ENCODE measurements at regions not wholly inside any gene's neighbourhood (a gene's known extent, or its start where the extent isn't known, plus 50 kb on each side); places are given as distances from the start of the nearest gene placed in this dataset.
A peak's percentile ranks its signal among the peaks of the same experiment; 100 is the strongest.

DNA sequence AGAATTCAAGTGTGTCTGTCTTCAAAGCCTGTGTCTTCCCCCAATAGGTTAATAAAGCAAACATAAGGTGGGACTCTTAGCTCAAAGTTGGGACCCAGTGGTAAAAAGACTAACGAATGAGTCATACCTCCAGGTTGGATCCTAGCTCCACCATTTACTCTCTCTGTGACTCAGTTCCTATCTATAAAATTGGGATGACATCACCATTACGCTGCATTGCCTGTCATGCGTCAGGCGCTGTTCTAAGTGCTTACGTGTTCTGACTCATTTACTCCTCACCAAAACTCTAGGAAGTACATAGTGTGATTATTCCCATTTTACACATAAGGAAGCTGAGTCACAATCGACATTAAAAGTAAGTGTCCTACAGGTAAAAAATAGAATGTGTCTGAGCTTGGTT, 915.8 kb downstream of the VRK1 start:
- H3K9ac ChIP-seq: no peak overlapping the region
- H3K4me1 ChIP-seq: peaks cover 0 to 9% (median 5%) of the 10 kb centered on the region in 10 experiments; a peak in 5 of 20 replicates
- no peak for TF ChIP-seq Cebpa-rat (IDR thresholded peaks at IDR 0.05)
- H3K27ac ChIP-seq: no peak overlapping the region
- no peaks in the 10 kb centered on the region for H3K9me3 ChIP-seq (replicated peaks in 1 of 11)
- no peak overlapping the region for H3K4me2 ChIP-seq
- H4K20me1 ChIP-seq: no peaks in the 10 kb centered on the region
- no peaks in the 10 kb centered on the region for H3K36me3 ChIP-seq
- no peaks in the 10 kb centered on the region for H3K27me3 ChIP-seq
- no peak overlapping the region for H3K4me3 ChIP-seq

DNA sequence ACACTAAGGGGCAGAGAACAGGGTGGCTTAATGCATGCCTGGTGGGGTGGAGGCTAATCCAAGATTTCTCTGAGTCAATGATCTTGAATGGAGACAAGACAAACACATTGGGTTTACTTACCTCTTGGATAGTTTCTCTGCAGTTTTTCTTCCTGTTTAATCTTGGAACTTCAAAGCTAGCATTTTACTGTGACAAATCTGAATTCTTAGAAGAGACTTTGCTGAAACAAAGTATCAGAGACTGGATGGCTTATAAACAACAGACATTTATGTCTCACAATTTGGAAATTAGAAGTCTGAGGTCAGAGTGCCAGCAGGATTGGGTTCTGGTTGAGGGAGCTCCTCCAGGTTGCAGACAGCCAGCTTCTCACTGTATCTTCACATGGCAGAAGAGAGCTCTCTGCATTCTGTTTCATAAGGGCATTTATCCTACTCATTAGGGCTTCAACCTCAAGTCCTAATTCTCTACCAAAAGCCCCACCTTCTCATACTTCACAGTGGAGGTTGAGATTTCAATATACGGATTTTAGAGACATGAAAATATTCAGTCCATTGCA, 921.8 kb downstream of the VRK1 start:
- Histone ChIP-seq H3K27ac (no peak overlapping the region), H3K27me3 (peaks cover 0 to 10% (median 2%) of the 10 kb centered on the region in 11 experiments; a peak in 6 of 22 replicates), H3K4me3 (no peak overlapping the region)

DNA sequence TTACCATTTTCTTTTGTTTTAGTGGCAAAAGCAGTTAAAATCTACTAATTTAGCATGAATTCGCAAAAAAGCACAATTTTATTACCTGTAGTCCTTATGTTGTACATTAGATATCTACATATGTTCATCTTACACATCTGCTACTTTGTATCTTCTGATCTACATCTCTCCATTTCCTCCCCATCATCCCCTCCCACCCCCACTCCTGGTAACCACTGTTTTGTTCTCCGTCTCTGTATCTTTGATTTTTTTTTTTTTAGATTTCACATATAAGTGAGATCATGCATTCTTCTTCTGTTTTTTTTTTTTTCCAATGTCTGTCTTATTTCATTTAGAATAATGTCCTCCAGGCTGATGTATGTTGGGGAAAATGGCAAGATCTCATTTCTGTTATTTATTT, 922.7 kb downstream of the VRK1 start:
- Histone ChIP-seq H3K36me3 (no peaks in the 10 kb centered on the region), H3K9me3 (replicated peaks in 1 of 11) (peaks cover 6 to 15% (median 12%) of the 10 kb centered on the region in 11 experiments; a peak in 15 of 22 replicates), H3K27me3 (peaks cover 0 to 15% (median 3%) of the 10 kb centered on the region in 11 experiments; a peak in 6 of 22 replicates), H3K9ac (no peak overlapping the region), H3K4me3 (no peak overlapping the region), H3K4me1 (peaks cover 0 to 12% (median 9%) of the 10 kb centered on the region in 10 experiments; a peak in 13 of 20 replicates), H4K20me1 (no peaks in the 10 kb centered on the region), H3K4me2 (no peak overlapping the region), H3K27ac (no peak overlapping the region)
- no peak for TF ChIP-seq Cebpa-rat (IDR thresholded peaks at IDR 0.05)

More for the DNA sequence above, 921.8 kb downstream of the VRK1 start:
- H3K36me3 ChIP-seq: no peaks in the 10 kb centered on the region
- H3K4me1 ChIP-seq: peaks cover 0 to 6% (median under 1%) of the 10 kb centered on the region in 10 experiments; a peak in 6 of 20 replicates
- H3K4me2 ChIP-seq: no peak overlapping the region
- no peak overlapping the region for H3K9ac ChIP-seq
- no peaks in the 10 kb centered on the region for H4K20me1 ChIP-seq
- TF ChIP-seq Cebpa-rat (IDR thresholded peaks at IDR 0.05): no peak
- H3K9me3 ChIP-seq (replicated peaks in 1 of 11): peaks cover 6 to 15% (median 12%) of the 10 kb centered on the region in 11 experiments; a peak in 14 of 22 replicates

DNA sequence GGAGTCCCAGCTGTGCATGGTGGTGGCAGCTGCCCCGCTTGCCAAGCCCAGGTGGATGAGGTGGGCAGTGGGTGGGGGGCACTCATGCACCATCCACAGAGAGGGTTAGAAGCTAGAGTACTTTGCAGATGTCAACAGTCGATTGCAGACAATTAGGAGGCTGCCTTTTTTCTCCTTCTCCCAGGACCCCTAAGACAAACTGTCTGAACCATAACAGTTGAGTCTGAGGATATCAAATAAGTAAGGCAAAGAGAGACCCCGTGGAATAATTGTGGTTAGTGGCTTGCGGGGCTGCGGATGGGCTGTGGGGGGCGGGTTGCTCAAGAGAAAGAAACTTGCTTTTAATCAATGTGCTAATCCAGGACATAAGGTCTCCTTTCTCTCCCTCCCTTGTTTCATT, 926.2 kb downstream of the VRK1 start:
- H3K4me1 ChIP-seq: peaks cover 0 to 12% (median 9%) of the 10 kb centered on the region in 10 experiments; a peak in 13 of 20 replicates
- H3K4me3 ChIP-seq: no peak overlapping the region
- no peak overlapping the region for H3K9ac ChIP-seq
- H3K27me3 ChIP-seq: peaks cover 0 to 15% (median 3%) of the 10 kb centered on the region in 11 experiments; a peak in 6 of 22 replicates
- peaks cover 6 to 15% (median 12%) of the 10 kb centered on the region in 11 experiments; a peak in 15 of 22 replicates for H3K9me3 ChIP-seq (replicated peaks in 1 of 11)
- peak overlapping the region in 5 of 11 experiments; percentile 0 to 44 (median 29); a peak in 5 of 22 replicates for H3K4me2 ChIP-seq
- no peaks in the 10 kb centered on the region for H4K20me1 ChIP-seq
- TF ChIP-seq Cebpa-rat (IDR thresholded peaks at IDR 0.05): no peak
- no peaks in the 10 kb centered on the region for H3K36me3 ChIP-seq
- no peak overlapping the region for H3K27ac ChIP-seq

DNA sequence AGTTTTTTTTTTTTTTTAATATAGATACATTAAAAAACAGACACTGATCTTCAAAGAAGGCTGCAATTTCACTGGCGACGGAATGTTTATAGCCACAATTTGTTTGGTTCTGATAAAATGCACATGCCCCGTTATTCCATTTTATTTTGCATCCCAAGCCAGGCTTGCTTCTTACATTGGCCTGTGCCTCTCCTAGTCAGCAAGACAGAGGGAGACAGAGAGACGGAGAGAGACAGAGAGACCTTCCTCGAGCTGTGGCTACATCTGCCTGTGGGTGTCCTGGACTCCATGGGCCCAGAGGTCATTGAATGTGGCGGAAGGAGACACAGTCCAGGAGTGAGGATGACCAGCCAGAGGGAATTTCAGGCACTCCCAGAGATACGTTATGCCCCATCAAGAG, 926.6 kb downstream of the VRK1 start:
- peaks cover 0 to 15% (median 3%) of the 10 kb centered on the region in 11 experiments; a peak in 6 of 22 replicates for H3K27me3 ChIP-seq
- no peak overlapping the region for H3K9ac ChIP-seq
- no peaks in the 10 kb centered on the region for H3K36me3 ChIP-seq
- H3K4me3 ChIP-seq: no peak overlapping the region
- H3K4me2 ChIP-seq: peak overlapping the region in 10 of 11 experiments; percentile 3 to 65 (median 31); a peak in 8 of 22 replicates
- H3K27ac ChIP-seq: no peak overlapping the region
- peaks cover 6 to 15% (median 12%) of the 10 kb centered on the region in 11 experiments; a peak in 15 of 22 replicates for H3K9me3 ChIP-seq (replicated peaks in 1 of 11)
- no peaks in the 10 kb centered on the region for H4K20me1 ChIP-seq
- peaks cover 0 to 12% (median 9%) of the 10 kb centered on the region in 10 experiments; a peak in 13 of 20 replicates for H3K4me1 ChIP-seq
- TF ChIP-seq Cebpa-rat (IDR thresholded peaks at IDR 0.05): no peak

DNA sequence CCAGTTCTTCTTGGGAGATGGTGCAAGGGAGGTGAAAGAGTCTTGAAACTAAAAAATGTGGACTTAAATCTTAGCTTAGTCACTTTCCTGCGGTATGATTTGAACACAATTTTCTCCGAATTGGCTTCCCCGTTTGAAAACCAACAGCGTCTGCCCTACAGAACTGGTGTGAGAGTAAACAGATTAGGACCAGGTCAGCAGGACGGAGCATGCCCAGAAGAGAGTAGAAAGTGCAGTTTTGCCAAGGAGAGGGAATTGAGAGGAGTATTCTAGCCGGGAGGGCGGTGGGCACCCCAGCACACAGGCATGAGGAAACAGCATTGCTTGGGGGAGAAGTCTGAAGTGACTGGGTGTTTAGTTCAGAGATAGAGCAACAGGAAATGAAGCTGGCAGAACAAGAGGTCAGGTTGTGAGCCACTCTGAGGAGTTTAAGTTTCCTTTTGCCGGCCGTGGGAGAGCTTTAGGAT, 927.1 kb downstream of the VRK1 start:
- no peak for TF ChIP-seq Cebpa-rat (IDR thresholded peaks at IDR 0.05)
- peaks cover 0 to 12% (median 9%) of the 10 kb centered on the region in 10 experiments; a peak in 13 of 20 replicates for H3K4me1 ChIP-seq
- H3K4me2 ChIP-seq: peak overlapping the region; percentile 7 to 65 (median 36); a peak in 18 of 22 replicates
- peaks cover 6 to 15% (median 12%) of the 10 kb centered on the region in 11 experiments; a peak in 15 of 22 replicates for H3K9me3 ChIP-seq (replicated peaks in 1 of 11)
- H3K9ac ChIP-seq: no peak overlapping the region
- no peak overlapping the region for H3K4me3 ChIP-seq
- no peaks in the 10 kb centered on the region for H4K20me1 ChIP-seq
- H3K36me3 ChIP-seq: no peaks in the 10 kb centered on the region
- peaks cover 0 to 15% (median 3%) of the 10 kb centered on the region in 11 experiments; a peak in 6 of 22 replicates for H3K27me3 ChIP-seq
- H3K27ac ChIP-seq: no peak overlapping the region

DNA sequence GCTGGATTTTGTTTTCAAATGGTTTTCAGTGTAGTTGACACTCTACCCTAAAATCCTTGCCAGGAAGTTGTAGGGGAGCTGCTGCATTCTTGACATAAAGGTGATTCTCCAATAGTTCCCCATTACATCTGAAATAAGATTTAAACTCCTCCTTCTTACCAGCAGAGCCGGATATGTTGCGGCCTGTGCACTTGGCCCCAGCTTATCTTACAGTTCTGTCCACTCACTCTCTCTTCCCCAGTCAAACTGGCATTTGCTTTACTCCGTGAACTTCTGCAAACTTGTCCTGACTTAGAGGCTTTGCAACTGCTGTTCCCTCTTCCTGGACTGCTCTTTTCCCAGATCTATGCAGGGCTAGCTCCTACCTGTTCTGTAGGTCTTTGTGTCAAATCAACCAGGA, 929.5 kb downstream of the VRK1 start:
- Histone ChIP-seq H3K36me3 (no peaks in the 10 kb centered on the region), H3K9ac (no peak overlapping the region), H3K27me3 (peaks cover 0 to 15% (median 3%) of the 10 kb centered on the region in 11 experiments; a peak in 6 of 22 replicates), H3K27ac (no peak overlapping the region), H3K9me3 (replicated peaks in 1 of 11) (peaks cover 0 to 5% (median 2%) of the 10 kb centered on the region in 11 experiments; a peak in 11 of 22 replicates), H3K4me3 (no peak overlapping the region), H3K4me1 (peaks cover 0 to 12% (median 9%) of the 10 kb centered on the region in 10 experiments; a peak in 13 of 20 replicates), H3K4me2 (no peak overlapping the region), H4K20me1 (no peaks in the 10 kb centered on the region)
- no peak for TF ChIP-seq Cebpa-rat (IDR thresholded peaks at IDR 0.05)

DNA sequence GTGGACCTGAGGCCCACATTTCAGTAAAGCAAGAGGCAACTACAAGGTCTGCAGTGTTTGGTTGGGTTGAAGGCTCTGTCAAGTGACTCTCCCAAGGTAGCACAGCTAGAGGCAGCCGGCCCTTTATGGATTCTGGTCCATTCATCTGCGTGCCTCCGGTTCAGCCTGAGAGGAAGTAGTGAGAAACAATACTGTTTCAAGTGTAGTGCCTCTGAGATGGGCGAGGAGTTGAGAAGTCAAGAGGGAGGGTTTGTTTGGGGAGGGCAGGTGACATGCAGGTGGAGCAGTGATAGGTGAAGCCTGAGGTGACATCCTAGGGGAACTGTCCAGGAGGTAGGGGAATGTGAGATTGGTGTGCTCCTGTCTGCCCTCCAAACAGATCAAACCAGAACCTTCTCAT, 933.5 kb downstream of the VRK1 start:
- Histone ChIP-seq H3K4me2 (no peak overlapping the region), H3K4me3 (no peak overlapping the region), H3K27ac (no peak overlapping the region), H3K27me3 (no peaks in the 10 kb centered on the region), H3K36me3 (no peaks in the 10 kb centered on the region), H3K9ac (no peak overlapping the region), H3K9me3 (replicated peaks in 1 of 11) (no peaks in the 10 kb centered on the region), H3K4me1 (no peaks in the 10 kb centered on the region), H4K20me1 (no peaks in the 10 kb centered on the region)
- TF ChIP-seq Cebpa-rat (IDR thresholded peaks at IDR 0.05): no peak

DNA sequence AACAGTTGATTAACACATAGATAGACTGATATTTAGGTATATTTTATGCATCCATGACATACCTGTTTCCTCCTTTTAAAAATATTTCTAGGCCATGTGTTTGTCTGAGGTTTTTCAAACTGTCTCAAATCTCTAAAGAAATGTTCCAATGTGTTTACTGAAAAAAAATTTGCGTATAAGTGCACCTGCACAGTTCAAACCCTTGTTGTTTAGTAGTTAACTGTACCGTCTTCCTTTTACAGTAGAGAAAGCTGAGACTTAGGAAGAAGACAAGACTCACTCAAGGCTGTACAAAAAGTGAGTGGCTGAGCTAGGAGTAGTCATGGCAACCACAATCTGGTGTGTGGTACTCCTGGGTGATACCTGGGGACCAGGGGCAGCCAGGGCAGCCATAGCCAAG, 934.6 kb downstream of the VRK1 start:
- Histone ChIP-seq H3K9ac (no peak overlapping the region), H3K36me3 (no peaks in the 10 kb centered on the region), H4K20me1 (no peaks in the 10 kb centered on the region), H3K4me1 (no peaks in the 10 kb centered on the region), H3K27me3 (no peaks in the 10 kb centered on the region), H3K4me2 (no peak overlapping the region), H3K27ac (no peak overlapping the region), H3K4me3 (no peak overlapping the region), H3K9me3 (replicated peaks in 1 of 11) (no peaks in the 10 kb centered on the region)
- TF ChIP-seq Cebpa-rat (IDR thresholded peaks at IDR 0.05): no peak

Measured in BLaER1 treated with 17β-estradiol and CSF1 and Interleukin-3, amounts not matched to agents 10 nM and 100 nM (cell line).